ENCODE measurements at regions not wholly inside any gene's neighbourhood (a gene's known extent, or its start where the extent isn't known, plus 50 kb on each side); places are given as distances from the start of the nearest gene placed in this dataset.

DNA sequence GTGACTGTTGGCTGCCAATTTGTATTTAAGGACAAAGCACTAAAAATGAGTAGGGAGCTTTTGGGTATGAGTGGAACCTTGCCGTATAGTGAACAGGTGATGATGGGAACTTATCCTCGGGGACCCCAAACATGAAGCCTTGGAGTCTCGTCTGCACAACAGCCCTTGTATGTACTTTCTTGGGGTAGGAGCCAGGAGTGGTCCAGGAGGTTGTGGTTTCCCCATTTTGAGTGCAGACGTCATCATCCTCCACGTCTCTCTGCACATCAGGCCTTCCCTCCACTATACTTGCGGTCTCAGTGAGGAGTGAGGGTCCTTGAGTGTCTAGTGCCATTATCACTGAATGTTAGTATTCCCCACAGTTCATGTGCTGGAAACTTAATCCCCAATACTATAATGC is 101.5 kb upstream of the HS6ST1 start:
- TF ChIP-seq, protein P1, sequence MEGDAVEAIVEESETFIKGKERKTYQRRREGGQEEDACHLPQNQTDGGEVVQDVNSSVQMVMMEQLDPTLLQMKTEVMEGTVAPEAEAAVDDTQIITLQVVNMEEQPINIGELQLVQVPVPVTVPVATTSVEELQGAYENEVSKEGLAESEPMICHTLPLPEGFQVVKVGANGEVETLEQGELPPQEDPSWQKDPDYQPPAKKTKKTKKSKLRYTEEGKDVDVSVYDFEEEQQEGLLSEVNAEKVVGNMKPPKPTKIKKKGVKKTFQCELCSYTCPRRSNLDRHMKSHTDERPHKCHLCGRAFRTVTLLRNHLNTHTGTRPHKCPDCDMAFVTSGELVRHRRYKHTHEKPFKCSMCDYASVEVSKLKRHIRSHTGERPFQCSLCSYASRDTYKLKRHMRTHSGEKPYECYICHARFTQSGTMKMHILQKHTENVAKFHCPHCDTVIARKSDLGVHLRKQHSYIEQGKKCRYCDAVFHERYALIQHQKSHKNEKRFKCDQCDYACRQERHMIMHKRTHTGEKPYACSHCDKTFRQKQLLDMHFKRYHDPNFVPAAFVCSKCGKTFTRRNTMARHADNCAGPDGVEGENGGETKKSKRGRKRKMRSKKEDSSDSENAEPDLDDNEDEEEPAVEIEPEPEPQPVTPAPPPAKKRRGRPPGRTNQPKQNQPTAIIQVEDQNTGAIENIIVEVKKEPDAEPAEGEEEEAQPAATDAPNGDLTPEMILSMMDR (IDR thresholded peaks at IDR 0.05) = no peak
- no peak for TF ChIP-seq EZH2phosphoT487 (IDR thresholded peaks at IDR 0.05)

Data from neural progenitor cell (in vitro differentiated cells).